Kidney epithelial cell (primary cell): ENCODE measurements at regions not wholly inside any gene's neighbourhood (a gene's known extent, or its start where the extent isn't known, plus 50 kb on each side); places are given as distances from the start of the nearest gene placed in this dataset.

Experiments
- DNase-seq: peaks from one replicate; pipeline ENCODE4 v3.0.0-alpha.2; 2010; ENCODE audit warnings: low read depth
- H3K27me3 ChIP-seq: 2 replicates; pipeline ENCODE4 v1.6.0; 2011; ENCODE audit warnings: low read length; ENCODE audit not compliant: control insufficient read depth, insufficient read depth
- H3K36me3 ChIP-seq: 2 replicates; pipeline ENCODE4 v1.5.1; 2011; ENCODE audit warnings: low read length; ENCODE audit not compliant: control insufficient read depth, insufficient read depth
- H3K4me3 ChIP-seq: 2 replicates; pipeline ENCODE4 v1.5.1; 2011; ENCODE audit warnings: low read depth, mild to moderate bottlenecking, control low read depth, low read length
- CTCF ChIP-seq: IDR thresholded peaks from 2 replicates; pipeline ENCODE4 v1.5.1; 2011; ENCODE audit warnings: mild to moderate bottlenecking, moderate library complexity, low read length, control low read depth, inconsistent platforms; ENCODE audit not compliant: insufficient read depth, poor library complexity, severe bottlenecking

- DNase-seq: no peak
- no peaks in the 10 kb centered on the region for H3K36me3 ChIP-seq
Measured at GRCh38 chr1:193476748-193477147, 290.3 kb upstream of the B3GALT2 start.

GRCh38 chr1:193473932-193474331 is 287.5 kb upstream of the B3GALT2 start:
- TF ChIP-seq CTCF: no peak
- no peaks in the 10 kb centered on the region for H3K36me3 ChIP-seq
- DNase-seq: no peak
- no peaks in the 10 kb centered on the region for H3K27me3 ChIP-seq
- H3K4me3 ChIP-seq: no peak overlapping the region

More at GRCh38 chr1:193476748-193477147, 290.3 kb upstream of the B3GALT2 start:
- Histone ChIP-seq H3K27me3 (no peaks in the 10 kb centered on the region), H3K4me3 (no peak overlapping the region)
- TF ChIP-seq CTCF: no peak

GRCh38 chr1:193472838-193473398 is 286.5 kb upstream of the B3GALT2 start:
- TF ChIP-seq CTCF: no peak
- Histone ChIP-seq H3K4me3 (no peak overlapping the region), H3K36me3 (no peaks in the 10 kb centered on the region), H3K27me3 (no peaks in the 10 kb centered on the region)
- no peak for DNase-seq

GRCh38 chr1:193472430-193472829 is 286.0 kb upstream of the B3GALT2 start:
- no peaks in the 10 kb centered on the region for H3K36me3 ChIP-seq
- no peak for DNase-seq
- no peak for TF ChIP-seq CTCF
- H3K27me3 ChIP-seq: no peaks in the 10 kb centered on the region
- no peak overlapping the region for H3K4me3 ChIP-seq

GRCh38 chr1:193471981-193472380 is 285.6 kb upstream of the B3GALT2 start:
- no peak for DNase-seq
- H3K36me3 ChIP-seq: no peaks in the 10 kb centered on the region
- TF ChIP-seq CTCF: no peak
- H3K4me3 ChIP-seq: no peak overlapping the region
- no peaks in the 10 kb centered on the region for H3K27me3 ChIP-seq

GRCh38 chr1:193463326-193463932 is 277.0 kb upstream of the B3GALT2 start:
- Histone ChIP-seq H3K36me3 (no peaks in the 10 kb centered on the region), H3K27me3 (no peaks in the 10 kb centered on the region)
- no peak for TF ChIP-seq CTCF

More at GRCh38 chr1:193463326-193463932, 277.0 kb upstream of the B3GALT2 start:
- H3K4me3 ChIP-seq: no peak overlapping the region
- no peak for DNase-seq
